GM12874 (cell line): ENCODE measurements at regions not wholly inside any gene's neighbourhood (a gene's known extent, or its start where the extent isn't known, plus 50 kb on each side); places are given as distances from the start of the nearest gene placed in this dataset.

Experiments used
- TF ChIP-seq, protein P1 (sequence below): IDR thresholded peaks from 2 replicates; pipeline ENCODE4 v1.5.1; 2011; ENCODE audit warnings: low read depth, mild to moderate bottlenecking, control low read depth, low read length, moderate library complexity; ENCODE audit not compliant: insufficient read depth

DNA sequence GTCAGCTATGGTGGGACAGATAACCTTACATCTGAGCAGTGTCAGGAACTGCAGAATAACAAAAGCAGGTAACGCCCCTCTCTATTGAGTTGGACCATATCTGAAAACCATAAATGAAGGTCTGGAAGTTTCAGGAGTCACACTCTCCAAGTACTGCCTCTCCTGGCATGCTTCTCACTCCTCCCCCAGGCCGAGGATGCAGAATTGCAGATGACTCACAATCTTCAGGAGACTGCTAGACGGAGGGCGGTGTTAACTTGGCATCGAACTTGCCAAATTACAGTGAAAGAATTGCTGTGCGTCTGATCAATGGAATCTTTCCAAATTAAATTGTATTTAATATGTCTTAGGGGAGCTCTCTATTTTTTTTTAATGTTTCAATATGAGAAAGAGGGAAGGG, 67.1 kb upstream of the TRIM2 start:
- TF ChIP-seq, protein P1, sequence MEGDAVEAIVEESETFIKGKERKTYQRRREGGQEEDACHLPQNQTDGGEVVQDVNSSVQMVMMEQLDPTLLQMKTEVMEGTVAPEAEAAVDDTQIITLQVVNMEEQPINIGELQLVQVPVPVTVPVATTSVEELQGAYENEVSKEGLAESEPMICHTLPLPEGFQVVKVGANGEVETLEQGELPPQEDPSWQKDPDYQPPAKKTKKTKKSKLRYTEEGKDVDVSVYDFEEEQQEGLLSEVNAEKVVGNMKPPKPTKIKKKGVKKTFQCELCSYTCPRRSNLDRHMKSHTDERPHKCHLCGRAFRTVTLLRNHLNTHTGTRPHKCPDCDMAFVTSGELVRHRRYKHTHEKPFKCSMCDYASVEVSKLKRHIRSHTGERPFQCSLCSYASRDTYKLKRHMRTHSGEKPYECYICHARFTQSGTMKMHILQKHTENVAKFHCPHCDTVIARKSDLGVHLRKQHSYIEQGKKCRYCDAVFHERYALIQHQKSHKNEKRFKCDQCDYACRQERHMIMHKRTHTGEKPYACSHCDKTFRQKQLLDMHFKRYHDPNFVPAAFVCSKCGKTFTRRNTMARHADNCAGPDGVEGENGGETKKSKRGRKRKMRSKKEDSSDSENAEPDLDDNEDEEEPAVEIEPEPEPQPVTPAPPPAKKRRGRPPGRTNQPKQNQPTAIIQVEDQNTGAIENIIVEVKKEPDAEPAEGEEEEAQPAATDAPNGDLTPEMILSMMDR: no peak

DNA sequence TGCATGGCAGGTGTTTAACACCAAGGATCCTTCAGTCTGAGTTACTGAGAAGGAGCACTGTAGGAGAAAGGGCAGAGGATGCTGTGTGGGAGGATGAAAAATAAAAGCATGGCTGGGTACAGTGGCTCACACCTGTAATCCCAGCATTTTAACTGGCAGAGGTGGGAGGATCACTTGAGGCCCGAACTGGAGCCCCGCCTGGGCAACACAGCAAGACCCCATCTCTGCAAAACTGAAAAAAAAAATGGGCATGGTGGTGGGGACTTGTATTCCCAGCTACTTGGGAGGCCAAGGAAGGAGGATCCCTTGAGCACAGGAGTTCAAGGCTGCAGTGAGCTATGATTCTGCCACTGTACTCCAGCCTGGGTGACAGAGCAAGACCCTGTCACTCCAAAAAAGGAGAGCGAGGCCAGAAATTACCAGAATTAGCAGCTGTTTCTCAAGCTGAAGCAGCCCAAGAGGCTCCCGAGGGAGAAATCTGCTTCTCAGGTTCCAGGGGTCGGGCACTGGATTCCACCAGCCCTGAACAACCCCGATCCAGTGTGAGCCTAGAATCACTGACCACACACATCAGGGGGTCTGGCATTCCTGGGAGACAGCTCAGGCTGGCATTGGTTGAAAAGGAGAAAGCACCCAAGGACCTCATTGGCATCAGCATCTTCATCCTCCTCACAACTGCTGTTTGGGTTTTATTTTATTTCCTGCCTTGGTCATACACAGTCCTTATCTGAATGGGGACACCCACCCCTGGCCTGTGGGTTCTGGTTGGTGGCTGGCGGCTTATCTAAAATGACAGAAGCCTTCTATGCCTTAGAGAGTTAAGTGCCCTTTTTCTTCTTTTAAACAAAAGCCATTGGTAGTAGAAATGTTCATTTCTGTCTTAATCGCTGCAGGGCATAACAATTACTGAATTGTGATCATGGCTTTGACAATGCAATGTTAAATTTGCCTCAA, 66.3 kb upstream of the TRIM2 start:
- TF ChIP-seq, protein P1: no peak

DNA sequence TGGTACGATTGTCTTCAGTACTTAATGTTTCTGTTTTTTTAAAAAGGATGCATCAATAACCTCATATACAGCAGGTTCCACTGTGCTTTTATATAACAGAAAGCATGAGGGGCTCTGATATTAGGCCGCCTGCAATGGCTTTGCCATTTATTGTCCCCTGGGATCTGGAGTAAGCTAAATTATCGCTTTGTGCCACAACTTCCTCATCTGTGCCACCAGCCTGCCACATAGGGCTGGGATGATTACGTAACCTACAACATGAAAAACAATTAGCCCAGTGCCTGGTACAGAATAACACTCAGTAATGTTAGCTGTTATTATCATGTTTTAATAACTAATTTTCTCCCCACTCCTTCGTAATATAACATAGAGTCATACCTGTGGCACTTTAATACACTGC, 65.5 kb upstream of the TRIM2 start:
- TF ChIP-seq, protein P1: no peak

DNA sequence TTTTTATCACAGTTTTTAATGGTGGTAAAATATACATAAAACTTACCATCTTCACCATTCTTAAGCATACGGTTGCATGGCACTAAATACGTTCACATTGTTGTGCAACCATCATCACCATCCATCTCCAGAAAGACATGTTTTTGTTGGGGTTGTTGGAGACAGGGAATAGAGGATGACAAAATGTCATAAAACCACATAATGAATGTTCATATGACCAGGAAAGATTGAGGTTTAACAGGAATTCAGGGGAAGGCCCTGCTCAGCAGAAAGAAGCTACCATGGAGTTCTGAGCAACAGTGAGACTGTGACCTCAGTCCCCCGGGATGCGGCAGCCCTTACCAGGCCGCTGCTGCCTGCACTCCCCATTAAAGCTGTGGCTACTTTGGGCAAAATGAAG, 63.9 kb upstream of the TRIM2 start:
- TF ChIP-seq, protein P1: no peak

DNA sequence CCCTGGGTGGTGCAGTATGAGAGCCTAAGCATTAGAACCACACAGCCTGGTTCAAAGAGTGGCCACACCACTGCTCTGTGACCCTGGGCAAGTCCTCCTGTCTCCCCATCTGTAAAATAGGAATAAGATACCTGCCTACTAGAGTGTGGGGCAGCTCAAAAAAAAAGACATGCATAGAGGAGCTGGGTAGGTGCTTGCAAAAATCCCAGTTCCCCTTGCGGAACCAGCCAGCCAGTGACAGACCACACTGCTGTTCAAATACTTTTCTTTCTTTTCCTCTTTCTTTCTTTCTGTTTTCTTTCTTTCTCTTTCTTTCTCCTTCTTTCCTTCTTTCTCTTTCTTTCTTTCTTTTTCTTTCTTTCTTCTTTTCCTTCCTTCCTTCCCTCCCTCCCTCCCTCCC, 63.0 kb upstream of the TRIM2 start:
- TF ChIP-seq, protein P1: no peak

DNA sequence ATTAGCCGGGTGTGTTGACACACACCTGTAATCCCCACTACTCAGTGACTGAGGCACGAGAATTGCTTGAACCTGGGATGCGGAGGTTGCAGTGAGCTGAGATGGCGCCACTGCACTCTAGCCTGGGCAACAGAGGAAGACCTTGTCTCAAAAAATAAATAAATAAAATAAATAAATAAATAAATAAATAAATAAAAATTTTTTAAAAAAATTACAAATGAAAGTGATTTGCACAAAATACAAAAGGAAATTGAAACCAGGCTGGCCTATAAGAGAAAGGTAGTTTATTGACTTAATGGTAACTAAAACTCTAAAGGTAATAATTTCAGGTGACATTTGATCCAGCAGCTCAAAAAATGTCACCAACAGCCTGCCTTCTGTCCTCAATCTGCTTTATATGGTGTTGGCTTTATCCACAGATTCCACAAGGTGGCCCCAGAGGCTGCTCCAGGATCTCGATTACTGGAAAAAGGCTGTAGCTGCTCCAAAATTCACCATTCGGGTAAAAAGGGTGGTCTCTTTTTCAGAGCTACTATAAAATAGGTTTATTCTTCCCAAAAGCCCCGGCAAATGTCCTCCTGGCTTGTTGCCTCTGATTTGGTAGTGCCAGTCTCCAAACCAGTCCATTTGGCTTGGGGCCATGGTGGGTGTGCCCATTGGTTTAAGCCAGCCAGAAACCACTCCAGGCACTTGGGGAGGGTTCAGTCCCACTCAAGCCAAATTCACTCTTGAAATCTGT, 61.4 kb upstream of the TRIM2 start:
- TF ChIP-seq, protein P1: peak; percentile 41
